Type B pancreatic cell (in vitro differentiated cells): ENCODE measurements at regions not wholly inside any gene's neighbourhood (a gene's known extent, or its start where the extent isn't known, plus 50 kb on each side); places are given as distances from the start of the nearest gene placed in this dataset.
"Not testable (repeated sequence)": the region's sequence is repeated elsewhere in the genome, so short reads cannot be mapped to it uniquely, and the experiment has no call there.

Experiments
- DNase-seq: peaks from one replicate; pipeline ENCODE4 v3.0.0; 2021; ENCODE audit warnings: mixed read lengths; ENCODE audit not compliant: unreplicated experiment; ENCODE audit errors: extremely low spot score
- H3K27ac Mint-ChIP-seq: 2 replicates; pipeline ENCODE4 v1.8.0; 2021; ENCODE audit warnings: mild to moderate bottlenecking, mixed read lengths
- H3K27me3 Mint-ChIP-seq: 2 replicates; pipeline ENCODE4 v1.8.0; 2021; ENCODE audit warnings: mixed read lengths
- H3K36me3 Mint-ChIP-seq: 2 replicates; pipeline ENCODE4 v1.8.0; 2021; ENCODE audit warnings: mixed read lengths
- H3K4me1 Mint-ChIP-seq: one replicate; pipeline ENCODE4 v1.8.0; 2021; ENCODE audit warnings: mixed read lengths; ENCODE audit not compliant: unreplicated experiment
- H3K4me3 Mint-ChIP-seq: 2 replicates; pipeline ENCODE4 v1.8.0; 2021; ENCODE audit warnings: mild to moderate bottlenecking, mixed read lengths
- H3K9me3 Mint-ChIP-seq: 2 replicates; pipeline ENCODE4 v1.8.0; 2021; ENCODE audit warnings: mixed read lengths
- TF ChIP-seq, protein P1 (sequence below): fragments of 200-600 bp; sonication (generic); conservative IDR thresholded peaks from 2 replicates; pipeline ENCODE4 v1.5.0; 2021; ENCODE audit warnings: antibody characterized with exemption, mild to moderate bottlenecking

DNA sequence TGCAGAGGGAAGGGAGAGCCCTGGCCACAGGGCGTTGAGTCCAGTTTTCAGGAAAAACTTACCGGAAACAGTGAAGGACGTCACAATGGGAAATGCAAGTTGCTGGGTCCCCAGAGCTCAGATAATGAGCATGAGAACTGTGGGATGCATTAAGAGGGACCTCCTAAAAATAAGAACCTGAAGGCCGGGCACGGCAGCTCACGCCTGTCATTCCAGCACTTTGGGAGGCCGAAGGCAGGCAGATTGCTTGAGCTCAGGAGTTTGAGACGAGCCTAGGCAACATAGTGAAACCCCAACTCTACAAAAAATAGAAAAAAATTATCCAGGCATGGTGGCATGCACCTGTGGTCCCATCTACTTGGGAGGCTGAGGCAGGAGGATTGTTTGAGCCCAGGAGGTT is 170.6 kb downstream of the URI1 start:
- H3K4me1 Mint-ChIP-seq = peaks cover 5% of the 10 kb centered on the region
- H3K27ac Mint-ChIP-seq = no peak overlapping the region
- no peaks in the 10 kb centered on the region for H3K36me3 Mint-ChIP-seq
- TF ChIP-seq, protein P1, sequence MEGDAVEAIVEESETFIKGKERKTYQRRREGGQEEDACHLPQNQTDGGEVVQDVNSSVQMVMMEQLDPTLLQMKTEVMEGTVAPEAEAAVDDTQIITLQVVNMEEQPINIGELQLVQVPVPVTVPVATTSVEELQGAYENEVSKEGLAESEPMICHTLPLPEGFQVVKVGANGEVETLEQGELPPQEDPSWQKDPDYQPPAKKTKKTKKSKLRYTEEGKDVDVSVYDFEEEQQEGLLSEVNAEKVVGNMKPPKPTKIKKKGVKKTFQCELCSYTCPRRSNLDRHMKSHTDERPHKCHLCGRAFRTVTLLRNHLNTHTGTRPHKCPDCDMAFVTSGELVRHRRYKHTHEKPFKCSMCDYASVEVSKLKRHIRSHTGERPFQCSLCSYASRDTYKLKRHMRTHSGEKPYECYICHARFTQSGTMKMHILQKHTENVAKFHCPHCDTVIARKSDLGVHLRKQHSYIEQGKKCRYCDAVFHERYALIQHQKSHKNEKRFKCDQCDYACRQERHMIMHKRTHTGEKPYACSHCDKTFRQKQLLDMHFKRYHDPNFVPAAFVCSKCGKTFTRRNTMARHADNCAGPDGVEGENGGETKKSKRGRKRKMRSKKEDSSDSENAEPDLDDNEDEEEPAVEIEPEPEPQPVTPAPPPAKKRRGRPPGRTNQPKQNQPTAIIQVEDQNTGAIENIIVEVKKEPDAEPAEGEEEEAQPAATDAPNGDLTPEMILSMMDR = no peak
- H3K9me3 Mint-ChIP-seq = no peaks in the 10 kb centered on the region
- no peak for DNase-seq
- H3K4me3 Mint-ChIP-seq = no peak overlapping the region
- peaks cover 5% of the 10 kb centered on the region for H3K27me3 Mint-ChIP-seq

DNA sequence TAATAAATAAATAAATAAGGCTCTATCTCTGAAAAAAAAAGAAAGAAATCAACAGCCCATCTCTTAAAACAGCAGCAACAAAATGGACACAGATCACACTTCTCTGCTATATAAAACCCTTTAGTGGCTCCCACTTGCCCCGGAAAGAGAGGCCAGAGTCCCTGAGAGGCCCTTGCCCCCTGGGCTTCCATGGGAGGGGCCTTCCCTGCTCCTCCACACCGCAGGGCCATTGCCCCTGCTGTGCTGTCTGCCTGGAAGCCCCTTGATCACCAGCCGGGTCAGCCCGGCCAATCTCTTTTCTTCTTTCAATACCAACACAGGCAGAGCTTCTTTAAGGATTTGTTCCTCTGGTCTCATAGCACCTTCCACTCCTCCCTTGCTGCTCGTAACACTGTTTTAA is 171.1 kb downstream of the URI1 start:
- no peak overlapping the region for H3K4me3 Mint-ChIP-seq
- no peak overlapping the region for H3K27ac Mint-ChIP-seq
- no peak for DNase-seq
- peaks cover 5% of the 10 kb centered on the region for H3K27me3 Mint-ChIP-seq
- no peaks in the 10 kb centered on the region for H3K9me3 Mint-ChIP-seq
- no peaks in the 10 kb centered on the region for H3K36me3 Mint-ChIP-seq
- peaks cover 4% of the 10 kb centered on the region for H3K4me1 Mint-ChIP-seq
- TF ChIP-seq, protein P1 = no peak

DNA sequence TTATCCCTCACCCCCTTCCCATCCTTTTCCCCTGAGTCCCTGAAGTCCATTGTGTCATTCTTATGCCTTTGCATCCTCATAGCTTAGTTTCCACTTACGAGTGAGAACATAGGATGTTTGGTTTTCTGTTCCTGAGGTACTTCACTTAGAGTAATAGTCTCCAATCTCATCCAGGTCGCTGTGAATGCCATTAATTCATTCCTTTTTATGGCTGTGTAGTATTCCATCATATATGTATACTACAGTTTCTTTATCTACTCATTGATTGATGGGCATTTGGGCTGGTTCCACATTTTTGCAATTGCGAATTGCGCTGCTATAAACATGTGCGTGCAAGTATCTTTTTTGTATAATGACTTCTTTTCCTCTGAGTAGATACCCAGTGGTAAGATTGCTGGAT is 172.1 kb downstream of the URI1 start:
- not testable (repeated sequence) for H3K4me1 Mint-ChIP-seq, H3K9me3 Mint-ChIP-seq, DNase-seq, H3K4me3 Mint-ChIP-seq, H3K27ac Mint-ChIP-seq, H3K36me3 Mint-ChIP-seq, H3K27me3 Mint-ChIP-seq

DNA sequence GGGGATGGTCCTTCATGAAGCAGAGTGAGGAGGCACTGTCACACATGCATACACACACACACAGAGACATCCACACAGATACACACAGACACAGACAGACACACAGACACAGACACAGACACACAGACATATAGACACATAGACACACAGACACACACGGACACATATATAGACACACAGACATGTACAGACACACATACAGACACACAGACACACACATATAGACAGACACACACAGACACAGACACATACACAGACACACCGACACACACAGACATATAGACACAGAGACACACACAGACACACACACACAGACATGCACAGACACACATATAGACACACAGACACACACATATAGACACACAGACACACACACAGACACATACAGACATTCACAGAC is 173.9 kb downstream of the URI1 start:
- Mint-ChIP-seq H3K36me3 (no peaks in the 10 kb centered on the region), H3K27me3 (peaks cover 10% of the 10 kb centered on the region), H3K9me3 (peaks cover 5% of the 10 kb centered on the region), H3K4me1 (peaks cover 4% of the 10 kb centered on the region), H3K27ac (no peak overlapping the region), H3K4me3 (no peak overlapping the region)
- DNase-seq = no peak
- TF ChIP-seq, protein P1 = no peak

DNA sequence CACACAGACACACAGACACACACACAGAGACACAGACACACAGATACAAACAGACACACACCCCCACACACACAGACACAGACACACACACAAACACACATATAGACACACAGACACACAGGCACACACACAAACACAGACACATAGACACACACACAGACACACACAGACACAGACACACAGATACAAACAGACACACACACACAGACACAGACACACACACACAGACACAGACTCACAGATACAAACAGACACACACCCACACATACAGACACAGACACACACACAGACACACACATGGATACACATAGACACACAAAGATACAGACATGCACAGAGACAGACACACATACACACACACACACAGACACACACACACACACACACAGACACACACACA is 174.5 kb downstream of the URI1 start:
- peaks cover 4% of the 10 kb centered on the region for H3K4me1 Mint-ChIP-seq
- no peaks in the 10 kb centered on the region for H3K36me3 Mint-ChIP-seq
- no peak overlapping the region for H3K4me3 Mint-ChIP-seq
- H3K27ac Mint-ChIP-seq = no peak overlapping the region
- TF ChIP-seq, protein P1 = no peak
- H3K9me3 Mint-ChIP-seq = peaks cover 7% of the 10 kb centered on the region
- peaks cover 13% of the 10 kb centered on the region for H3K27me3 Mint-ChIP-seq
- no peak for DNase-seq

DNA sequence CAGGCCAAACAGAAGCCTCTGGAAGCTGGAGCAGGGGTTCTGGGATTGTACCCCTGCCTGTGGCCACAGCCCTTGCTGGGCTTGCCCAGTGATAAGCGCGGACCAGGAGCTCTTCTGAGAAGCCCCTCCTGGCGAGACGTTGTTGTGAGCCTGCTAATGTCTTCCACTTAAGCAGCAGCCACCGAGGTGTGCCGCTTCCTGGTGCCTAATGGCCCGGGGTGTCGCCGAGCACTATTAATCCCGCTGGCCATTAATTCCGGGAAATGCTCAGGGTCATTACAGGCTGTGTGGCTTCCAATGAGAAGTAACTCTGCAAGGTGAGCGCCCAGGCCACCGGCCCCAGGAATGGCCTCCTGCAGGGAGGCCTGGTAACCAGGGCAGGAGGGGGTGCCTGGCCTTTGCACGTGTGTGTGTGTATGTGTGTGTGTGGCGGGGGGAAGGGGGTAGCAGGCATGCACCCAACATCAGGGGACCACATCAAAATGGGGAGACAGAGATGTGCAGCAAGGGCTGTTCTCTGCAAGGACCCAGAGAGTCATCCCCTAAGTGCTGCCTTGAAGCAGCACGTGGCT is 175.0 kb downstream of the URI1 start:
- peaks cover 4% of the 10 kb centered on the region for H3K4me1 Mint-ChIP-seq
- no peak for DNase-seq
- H3K36me3 Mint-ChIP-seq = no peaks in the 10 kb centered on the region
- TF ChIP-seq, protein P1 = no peak
- H3K27ac Mint-ChIP-seq = no peak overlapping the region
- H3K9me3 Mint-ChIP-seq = peaks cover 7% of the 10 kb centered on the region
- peaks cover 13% of the 10 kb centered on the region for H3K27me3 Mint-ChIP-seq
- no peak overlapping the region for H3K4me3 Mint-ChIP-seq
